Activated CD4-positive, alpha-beta T cell treated with anti-CD3 and anti-CD28 coated beads, Interleukin-2, amount 50 U/mL, for 1 hour (primary cell): ENCODE measurements at regions not wholly inside any gene's neighbourhood (a gene's known extent, or its start where the extent isn't known, plus 50 kb on each side); places are given as distances from the start of the nearest gene placed in this dataset.

Source experiments
- DNase-seq: peaks from one replicate; pipeline ENCODE4 v3.0.0-alpha.2; 2020

GRCh38 chr6:10028222-10028621 lies 386.7 kb downstream of the TFAP2A start:
- no peak for DNase-seq

GRCh38 chr6:10019851-10020250 lies 395.0 kb downstream of the TFAP2A start:
- DNase-seq: no peak

- no peak for DNase-seq
Observed at GRCh38 chr6:10014557-10014956, 400.3 kb downstream of the TFAP2A start.

GRCh38 chr6:10000551-10000950 lies 414.3 kb downstream of the TFAP2A start:
- DNase-seq: no peak

DNA sequence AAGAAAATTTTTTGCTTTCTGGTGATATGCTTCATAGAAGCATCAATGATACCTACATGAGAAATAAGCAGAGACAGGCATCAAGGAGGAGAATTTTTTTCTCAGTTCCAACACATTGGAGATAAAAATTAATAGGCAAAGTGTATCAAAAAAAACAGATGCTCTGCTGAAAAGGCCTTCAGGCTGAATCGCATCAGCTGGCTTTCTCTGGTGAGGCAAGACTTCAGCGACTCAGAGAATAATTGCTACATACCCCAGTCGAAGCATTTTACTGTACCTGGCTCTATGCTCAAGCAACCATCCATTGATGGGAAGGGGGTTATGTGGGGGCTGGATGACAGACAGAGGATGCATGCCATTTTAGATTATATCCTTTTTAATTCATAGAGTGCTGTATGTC lies 415.1 kb downstream of the TFAP2A start:
- no peak for DNase-seq

DNA sequence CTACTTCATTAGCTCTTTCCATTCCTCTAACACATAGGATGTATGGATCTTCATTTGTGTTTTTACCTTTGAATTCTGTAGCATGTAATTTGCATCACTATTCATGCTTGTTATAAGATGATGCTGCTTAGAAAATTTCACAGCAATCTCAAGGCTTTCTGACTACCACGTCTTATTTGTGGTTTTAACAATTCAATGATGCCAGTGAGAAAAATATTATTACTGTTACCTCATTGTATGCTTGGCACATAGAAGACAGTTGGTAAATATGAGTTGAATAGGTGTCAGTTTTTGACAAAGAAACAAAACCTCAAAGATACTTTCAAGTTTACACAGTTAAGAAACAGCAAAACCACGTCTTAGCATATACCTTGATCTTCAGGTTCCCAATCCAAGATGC lies 428.6 kb downstream of the TFAP2A start:
- DNase-seq: no peak

GRCh38 chr6:9985481-9985880 lies 429.4 kb downstream of the TFAP2A start:
- no peak for DNase-seq

GRCh38 chr6:9984607-9985006 lies 430.3 kb downstream of the TFAP2A start:
- no peak for DNase-seq

GRCh38 chr6:9983168-9983567 lies 431.7 kb downstream of the TFAP2A start:
- DNase-seq: no peak

- DNase-seq: no peak
Observed at GRCh38 chr6:9982215-9982614, 432.7 kb downstream of the TFAP2A start.

DNA sequence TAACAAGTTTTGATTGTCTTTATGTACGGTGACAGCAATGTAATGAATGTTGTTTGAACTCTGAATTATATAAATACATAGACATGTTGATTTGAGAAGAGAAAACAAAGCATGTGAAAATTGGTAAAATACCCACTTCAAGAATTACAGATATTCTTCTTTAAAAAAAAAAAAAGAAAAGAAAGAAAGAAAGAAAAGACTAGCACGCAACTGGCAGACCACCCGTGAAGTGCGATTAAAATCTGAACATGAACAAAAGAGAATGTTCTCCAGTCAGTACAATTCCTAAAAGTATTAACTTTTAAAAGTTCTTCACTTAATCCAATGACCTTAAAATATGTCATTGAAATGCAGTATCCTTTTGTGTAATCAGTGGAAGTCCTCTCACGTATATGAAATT lies 434.9 kb downstream of the TFAP2A start:
- DNase-seq: no peak

DNA sequence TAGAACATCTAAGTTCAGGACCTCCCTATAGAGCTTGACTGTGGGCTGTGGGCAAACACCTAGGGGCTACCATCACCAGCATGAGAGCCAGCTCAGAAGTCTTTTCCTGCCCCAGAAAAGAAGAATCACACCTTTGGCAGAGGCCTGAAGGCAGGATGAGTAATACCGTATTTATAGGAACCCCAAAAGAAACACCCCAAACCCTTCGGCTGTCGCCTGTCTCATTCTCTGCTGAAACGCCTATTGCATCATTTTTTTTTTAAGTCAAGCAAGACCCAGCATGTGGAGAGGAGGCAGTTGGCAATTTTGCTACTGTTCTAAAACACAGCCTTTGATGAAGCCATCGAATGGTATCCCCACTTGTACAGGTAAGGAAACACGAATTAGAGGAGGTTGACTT lies 436.4 kb downstream of the TFAP2A start:
- no peak for DNase-seq

- no peak for DNase-seq
Observed at GRCh38 chr6:9977411-9977810, 437.5 kb downstream of the TFAP2A start.

GRCh38 chr6:9961646-9962045 lies 453.2 kb downstream of the TFAP2A start:
- no peak for DNase-seq

GRCh38 chr6:9957215-9957759 lies 457.6 kb downstream of the TFAP2A start:
- no peak for DNase-seq

DNA sequence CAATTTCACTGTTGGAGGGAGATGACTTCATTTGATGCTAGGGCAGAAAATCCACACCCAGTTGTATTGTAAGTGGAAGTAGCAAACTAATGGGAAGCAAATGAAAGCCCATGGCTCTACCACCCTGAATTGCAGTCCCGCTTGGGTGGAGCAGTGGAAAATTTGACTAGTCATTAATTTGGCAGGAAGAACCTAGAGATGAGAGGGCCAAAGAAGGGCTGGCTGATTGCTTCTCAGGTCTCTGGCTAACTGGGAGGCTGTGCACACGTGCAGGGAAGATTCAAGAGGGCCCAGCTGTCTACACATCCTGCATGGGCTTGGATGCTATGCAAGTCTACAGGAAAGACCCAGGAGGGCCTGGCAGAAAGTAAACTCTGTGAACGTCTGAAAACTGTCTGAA lies 466.2 kb downstream of the TFAP2A start:
- no peak for DNase-seq

DNA sequence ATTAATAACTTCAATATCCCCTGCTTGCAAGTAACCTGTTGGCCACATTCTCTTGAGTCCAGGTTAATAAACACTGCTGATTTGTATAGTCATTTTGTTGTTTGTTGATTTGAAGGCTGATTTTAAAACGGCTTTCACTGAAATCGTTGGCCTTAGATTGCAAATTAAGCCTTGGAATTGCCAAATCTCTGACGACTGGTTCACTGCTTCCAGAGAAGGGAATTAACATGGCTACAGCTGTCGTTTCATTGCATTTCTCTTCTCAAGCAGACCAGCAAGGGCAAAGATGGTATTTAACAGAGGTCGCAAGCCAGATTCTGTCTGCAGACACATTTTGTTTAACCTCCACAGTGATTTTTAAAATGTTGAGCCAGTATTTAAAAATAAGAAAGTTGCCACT lies 470.9 kb downstream of the TFAP2A start:
- DNase-seq: no peak

GRCh38 chr6:9943026-9943425 lies 471.8 kb downstream of the TFAP2A start:
- DNase-seq: no peak

DNA sequence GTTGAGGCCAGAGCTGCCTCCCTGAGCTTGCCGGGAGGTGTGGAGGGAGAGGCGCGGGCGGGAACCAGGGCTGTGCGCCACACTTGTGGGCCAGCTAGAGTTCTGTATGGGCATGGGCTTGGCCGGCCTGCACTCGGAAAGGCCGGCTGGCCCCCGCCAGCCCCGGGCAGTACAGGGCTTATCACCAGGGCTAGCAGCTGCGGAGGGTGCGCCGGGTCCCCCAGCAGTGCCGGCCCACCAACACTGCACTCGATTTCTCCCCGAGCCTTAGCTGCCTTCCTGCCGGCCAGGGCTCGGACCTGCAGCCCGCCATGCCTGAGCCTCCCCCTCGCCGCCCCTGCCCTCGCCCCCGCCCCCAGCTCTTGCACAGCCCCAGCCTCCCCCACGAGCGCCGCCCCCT lies 472.7 kb downstream of the TFAP2A start:
- no peak for DNase-seq

GRCh38 chr6:9938801-9939200 lies 476.1 kb downstream of the TFAP2A start:
- DNase-seq: no peak

DNA sequence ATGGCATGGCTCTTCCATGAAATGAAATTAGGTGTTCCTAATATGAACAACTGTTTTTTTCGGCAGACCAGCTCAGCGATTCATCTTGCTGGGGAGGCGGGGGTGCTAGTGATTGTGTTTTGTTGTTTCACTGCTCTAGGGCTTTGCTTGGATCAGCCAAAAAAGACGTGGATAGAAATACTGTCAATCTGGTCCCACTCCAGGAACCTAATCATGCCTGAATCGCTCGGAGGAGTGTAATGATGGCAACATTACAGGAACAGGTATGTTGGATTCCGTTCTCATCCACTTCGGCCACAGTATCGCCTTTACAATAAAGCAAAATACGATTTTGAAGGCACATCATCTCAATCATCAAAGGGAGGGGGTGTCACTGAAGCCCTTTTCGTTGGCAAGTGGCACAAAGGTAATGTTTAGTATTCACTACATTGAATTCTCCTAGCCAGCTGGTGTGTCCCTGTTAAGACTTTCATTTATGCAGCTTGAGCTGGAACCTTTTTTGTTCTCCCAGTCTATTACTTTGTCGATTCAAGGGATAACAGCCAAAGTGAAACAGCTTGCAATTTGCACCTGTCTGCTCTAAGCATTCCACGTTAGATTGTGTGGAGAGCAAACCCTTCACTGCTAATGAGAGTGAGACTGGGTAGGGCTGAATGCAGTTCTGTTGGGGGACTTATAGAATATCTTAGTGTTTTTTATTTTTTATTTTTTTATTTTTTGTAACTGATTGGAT lies 477.7 kb downstream of the TFAP2A start:
- no peak for DNase-seq

DNA sequence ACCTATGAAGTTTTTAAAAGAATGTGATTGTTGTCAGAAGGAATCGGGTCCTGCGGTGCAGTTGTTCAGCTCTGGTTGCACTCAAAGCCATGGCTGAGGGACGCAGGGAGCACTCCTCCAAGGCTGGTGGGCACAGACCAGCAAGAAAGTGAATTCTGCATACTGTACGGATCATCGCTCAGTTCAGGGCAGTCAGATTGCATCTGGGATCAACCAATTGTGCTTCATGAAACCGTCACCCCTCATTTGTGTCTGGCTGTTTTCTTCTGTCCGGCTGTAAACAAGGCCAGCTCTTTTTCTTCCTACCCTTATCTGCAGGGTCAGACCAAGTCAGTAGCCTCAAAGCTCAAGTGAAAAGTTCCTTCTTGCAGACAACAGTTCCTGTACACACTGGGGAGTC lies 478.3 kb downstream of the TFAP2A start:
- no peak for DNase-seq

DNA sequence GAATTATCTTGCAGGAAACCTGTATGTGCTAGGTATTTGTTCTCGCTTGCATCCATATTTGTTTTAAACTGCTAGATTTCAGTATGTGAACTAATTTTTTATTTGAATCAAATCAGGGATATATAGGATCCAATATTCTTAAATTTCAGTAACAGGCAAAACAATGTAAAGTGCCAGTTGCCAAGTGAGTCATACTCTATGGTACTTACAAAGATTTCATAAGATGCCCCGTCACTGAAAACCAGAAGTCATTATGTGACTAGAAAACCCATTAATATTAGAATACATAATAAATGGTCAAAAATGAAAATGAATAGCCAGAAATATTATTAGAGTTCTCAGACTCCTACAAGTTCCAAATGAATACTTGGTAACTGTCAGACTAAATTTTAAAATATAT lies 481.2 kb downstream of the TFAP2A start:
- DNase-seq: no peak

DNA sequence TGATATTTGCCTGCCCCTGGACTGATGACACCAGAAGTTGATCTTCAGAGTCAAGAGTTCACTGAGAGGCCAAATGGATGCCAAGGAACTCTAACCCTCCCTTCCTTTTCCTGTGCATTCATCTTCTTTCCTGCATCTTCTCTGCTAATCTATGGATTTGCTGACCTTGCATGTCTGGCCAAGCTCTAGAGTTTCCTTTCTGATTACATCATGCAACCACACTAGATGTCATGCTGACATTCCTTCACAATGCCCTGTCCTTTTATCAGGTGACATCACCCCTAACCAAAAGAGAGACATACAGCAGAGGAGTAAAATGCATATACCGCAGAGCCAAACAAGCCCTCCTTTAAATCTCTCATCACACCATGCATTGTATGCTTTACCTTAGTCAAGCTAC lies 487.6 kb downstream of the TFAP2A start:
- no peak for DNase-seq

DNA sequence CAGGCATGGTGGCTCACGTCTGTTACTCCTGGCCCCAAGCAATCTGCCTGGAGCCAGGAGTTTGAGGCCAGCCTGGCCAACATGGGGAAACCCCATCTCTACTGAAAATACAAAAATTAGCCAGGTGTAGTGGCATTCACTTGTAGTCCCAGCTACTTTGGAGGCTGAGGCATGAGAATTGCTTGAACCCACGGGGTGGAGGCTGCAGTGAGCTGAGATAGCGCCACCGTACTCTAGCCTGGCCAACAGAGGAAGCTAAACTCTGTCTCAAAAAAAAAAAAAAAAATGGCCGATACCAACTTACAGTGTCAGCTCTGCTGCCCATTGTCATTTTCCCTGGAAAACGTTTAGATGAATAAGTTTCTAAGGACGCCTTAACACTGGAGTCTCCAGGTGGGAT lies 489.9 kb downstream of the TFAP2A start:
- DNase-seq: no peak
